ENCODE measurements at regions not wholly inside any gene's neighbourhood (a gene's known extent, or its start where the extent isn't known, plus 50 kb on each side); places are given as distances from the start of the nearest gene placed in this dataset.

DNA sequence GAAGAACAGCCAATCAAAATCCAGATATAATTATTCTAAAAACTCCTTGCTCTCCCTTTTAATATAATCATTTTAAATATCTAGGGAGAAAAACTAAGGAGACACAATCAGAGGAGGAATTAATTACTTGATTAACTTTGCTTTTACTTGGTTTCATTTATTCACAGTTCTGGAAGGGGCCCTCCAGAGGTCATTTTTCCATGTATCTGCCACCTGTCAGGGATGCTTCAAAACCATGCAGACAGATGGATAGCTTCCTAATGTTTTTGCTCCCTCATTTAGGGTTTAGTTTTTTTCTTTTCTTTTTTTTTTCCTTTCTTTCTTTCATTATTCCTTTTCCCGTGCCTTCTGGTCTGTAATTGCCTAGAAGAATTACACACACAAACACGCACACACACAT lies 438.1 kb upstream of the ARPP21 start:
- Histone ChIP-seq H3K36me3 (ENCODE audit: control insufficient read depth, insufficient read depth, low read length) (no peaks in the 10 kb centered on the region), H3K4me3 (ENCODE audit: low read depth, low read length) (no peak overlapping the region), H3K27me3 (ENCODE audit: control insufficient read depth, insufficient read depth, low read length) (no peaks in the 10 kb centered on the region)
- DNase-seq (ENCODE audit: low read depth), result no peak
- TF ChIP-seq, protein P1, sequence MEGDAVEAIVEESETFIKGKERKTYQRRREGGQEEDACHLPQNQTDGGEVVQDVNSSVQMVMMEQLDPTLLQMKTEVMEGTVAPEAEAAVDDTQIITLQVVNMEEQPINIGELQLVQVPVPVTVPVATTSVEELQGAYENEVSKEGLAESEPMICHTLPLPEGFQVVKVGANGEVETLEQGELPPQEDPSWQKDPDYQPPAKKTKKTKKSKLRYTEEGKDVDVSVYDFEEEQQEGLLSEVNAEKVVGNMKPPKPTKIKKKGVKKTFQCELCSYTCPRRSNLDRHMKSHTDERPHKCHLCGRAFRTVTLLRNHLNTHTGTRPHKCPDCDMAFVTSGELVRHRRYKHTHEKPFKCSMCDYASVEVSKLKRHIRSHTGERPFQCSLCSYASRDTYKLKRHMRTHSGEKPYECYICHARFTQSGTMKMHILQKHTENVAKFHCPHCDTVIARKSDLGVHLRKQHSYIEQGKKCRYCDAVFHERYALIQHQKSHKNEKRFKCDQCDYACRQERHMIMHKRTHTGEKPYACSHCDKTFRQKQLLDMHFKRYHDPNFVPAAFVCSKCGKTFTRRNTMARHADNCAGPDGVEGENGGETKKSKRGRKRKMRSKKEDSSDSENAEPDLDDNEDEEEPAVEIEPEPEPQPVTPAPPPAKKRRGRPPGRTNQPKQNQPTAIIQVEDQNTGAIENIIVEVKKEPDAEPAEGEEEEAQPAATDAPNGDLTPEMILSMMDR (IDR thresholded peaks at IDR 0.05; ENCODE audit: insufficient read depth, low read length, poor library complexity, severe bottlenecking), result no peak

DNA sequence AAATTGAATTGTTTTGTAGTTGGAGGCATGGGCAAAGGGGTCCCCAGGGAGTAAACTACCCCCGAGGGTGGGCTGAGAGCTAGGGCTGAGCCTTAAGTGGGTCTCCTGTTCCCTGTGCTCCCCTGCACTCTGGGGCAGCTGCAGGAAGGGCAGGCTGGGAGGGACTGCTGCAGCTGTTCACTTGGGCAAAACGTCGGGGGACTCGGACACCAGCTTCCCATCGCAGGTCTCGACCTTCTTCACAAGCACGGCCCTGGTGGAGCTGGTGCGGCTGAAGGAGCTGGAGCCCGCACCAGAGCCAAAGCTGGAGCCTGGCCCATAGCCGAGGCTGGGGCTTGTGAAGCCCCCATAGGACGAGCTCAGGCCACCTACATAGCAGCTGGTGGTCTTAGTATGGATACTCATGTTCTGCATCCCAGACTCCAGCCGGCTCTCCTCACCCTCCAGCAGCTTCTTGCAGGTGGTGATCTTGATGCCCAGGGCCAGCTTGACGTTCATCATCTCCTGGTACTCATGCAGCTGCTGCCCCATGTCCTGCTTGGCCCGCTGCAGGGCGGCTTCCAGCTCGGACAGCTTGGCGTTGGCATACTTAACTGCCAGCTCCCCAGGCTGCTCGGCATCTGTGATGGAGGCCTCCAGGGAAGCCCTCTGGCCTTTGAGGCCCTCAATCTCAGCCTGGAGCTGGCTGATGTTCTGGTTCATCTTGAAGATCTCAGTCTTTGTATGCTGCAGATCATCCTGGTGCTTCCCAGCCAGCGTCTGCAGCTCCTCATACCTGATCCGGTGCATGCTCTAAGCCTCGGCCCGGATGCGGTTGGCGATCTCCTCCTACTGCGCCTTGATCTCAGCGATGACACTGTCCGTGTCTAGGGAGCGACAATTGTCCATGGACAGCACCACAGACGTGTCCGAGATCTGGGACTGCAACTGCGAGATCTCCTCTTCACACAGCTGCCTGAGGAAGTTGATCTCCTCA lies 423.5 kb upstream of the ARPP21 start:
- TF ChIP-seq, protein P1 (IDR thresholded peaks at IDR 0.05; ENCODE audit: insufficient read depth, low read length, poor library complexity, severe bottlenecking), result no peak
- DNase-seq (ENCODE audit: low read depth), result no peak

DNA sequence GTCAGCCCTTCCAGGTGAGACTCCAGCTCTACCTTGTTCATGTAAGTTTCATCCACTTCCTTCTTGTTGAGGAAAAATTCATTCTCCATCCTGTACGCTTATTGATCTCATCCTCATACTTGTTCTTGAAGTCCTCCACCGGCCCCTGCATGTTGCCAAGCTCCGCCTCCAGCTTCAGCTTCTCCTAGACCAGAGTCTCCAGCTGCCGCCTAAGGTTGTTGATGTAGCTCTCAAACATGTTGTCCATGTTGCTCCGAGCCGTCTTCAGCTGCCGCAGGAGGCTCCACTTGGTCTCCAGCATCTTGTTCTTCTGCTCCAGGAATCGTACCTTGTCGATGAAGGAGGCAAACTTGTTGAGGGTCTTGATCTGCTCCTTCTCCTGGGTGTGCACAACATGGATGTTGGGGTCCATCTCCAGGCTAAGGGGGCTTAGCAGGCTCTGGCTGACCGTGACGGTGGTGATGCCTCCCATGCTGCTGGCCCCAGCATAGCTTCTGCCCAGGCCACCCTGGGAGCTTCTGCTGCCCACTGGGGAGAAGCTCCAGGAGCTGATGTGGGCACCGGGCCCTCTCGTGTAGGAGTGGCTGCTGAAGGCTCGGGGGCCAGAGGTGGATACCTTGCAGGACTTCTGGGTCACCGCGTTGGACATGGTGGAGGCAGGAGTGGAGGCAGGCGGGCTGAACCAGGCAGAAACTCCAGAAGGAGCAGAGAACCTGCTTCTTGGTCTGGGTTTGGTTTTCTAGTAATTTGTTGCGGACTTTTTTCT lies 422.6 kb upstream of the ARPP21 start:
- Histone ChIP-seq H3K27me3 (ENCODE audit: control insufficient read depth, insufficient read depth, low read length) (no peaks in the 10 kb centered on the region), H3K36me3 (ENCODE audit: control insufficient read depth, insufficient read depth, low read length) (no peaks in the 10 kb centered on the region), H3K4me3 (ENCODE audit: low read depth, low read length) (no peak overlapping the region)
- TF ChIP-seq, protein P1 (IDR thresholded peaks at IDR 0.05; ENCODE audit: insufficient read depth, low read length, poor library complexity, severe bottlenecking), result no peak
- no peak for DNase-seq (ENCODE audit: low read depth)

More for the DNA sequence above, 423.5 kb upstream of the ARPP21 start:
- Histone ChIP-seq H3K27me3 (ENCODE audit: control insufficient read depth, insufficient read depth, low read length) (no peaks in the 10 kb centered on the region), H3K36me3 (ENCODE audit: control insufficient read depth, insufficient read depth, low read length) (no peaks in the 10 kb centered on the region), H3K4me3 (ENCODE audit: low read depth, low read length) (no peak overlapping the region)

DNA sequence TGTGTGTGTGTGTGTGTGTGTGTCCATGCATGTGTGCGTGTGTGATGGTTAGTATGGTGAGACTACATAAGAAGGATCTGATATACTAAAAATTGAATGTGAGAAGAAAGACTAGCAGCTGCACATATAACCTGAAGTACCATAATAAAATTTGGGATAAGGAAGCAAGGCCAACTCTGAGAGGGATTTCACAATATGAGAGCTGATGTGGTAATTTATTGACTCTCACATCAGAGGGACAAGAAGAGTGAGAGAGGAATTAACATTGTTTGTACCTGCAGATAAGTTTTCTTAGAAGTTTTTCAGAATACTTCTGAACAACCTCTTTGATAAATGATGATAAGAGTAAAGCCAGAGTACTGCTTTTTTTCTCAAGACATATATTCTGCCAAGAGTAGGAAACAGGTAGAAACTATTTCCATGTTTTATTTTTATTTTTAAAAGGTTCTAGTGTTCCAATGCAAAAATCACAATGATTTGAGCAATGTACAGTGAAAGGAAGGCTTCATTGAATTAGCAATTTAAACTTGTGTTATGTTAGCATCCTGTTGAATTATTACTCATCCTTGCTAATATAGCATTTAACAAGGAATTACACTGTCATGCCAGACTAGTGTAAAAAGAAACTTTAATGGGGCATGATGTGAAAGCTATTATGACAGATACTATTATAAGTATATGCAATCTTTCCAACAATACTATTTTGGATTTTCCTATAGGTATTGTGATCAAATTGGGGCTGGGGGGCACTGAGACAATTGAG lies 415.5 kb upstream of the ARPP21 start:
- Histone ChIP-seq H3K4me3 (ENCODE audit: low read depth, low read length) (no peak overlapping the region), H3K36me3 (ENCODE audit: control insufficient read depth, insufficient read depth, low read length) (no peaks in the 10 kb centered on the region), H3K27me3 (ENCODE audit: control insufficient read depth, insufficient read depth, low read length) (no peaks in the 10 kb centered on the region)
- TF ChIP-seq, protein P1 (IDR thresholded peaks at IDR 0.05; ENCODE audit: insufficient read depth, low read length, poor library complexity, severe bottlenecking), result no peak
- DNase-seq (ENCODE audit: low read depth), result no peak

DNA sequence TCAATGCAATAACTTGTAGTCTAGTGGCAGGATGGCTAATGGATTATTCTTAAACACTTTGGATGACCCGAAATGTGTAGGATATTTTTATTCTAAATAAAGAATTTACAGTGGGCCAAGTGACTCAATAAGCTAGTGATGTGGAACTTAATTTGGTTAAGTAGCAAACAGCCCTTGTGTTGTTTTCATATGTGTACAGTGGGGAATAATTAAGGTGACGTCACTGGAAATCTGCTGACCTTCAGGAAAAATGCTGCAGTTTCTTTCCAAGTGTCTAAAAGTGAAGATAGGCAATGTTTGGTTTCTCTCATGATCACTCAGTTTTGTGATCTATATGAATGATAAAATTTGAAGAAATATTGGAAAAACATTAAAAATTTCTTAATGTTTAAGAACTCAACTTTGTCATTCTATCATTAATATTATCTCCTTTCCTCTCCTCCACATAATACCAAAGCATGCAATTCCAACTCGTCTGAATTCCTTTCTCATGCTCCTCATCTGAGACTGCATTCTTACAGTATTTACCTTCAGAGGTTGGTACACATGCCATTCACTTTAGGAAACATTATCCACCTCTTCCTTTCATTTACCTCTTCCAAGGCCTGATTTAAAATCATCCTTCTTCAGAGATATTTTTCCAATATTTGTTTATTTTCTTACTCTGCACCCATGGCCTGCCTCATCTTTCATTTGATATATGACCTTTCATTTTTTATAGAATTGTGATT lies 414.6 kb upstream of the ARPP21 start:
- H3K36me3 ChIP-seq (ENCODE audit: control insufficient read depth, insufficient read depth, low read length), result no peaks in the 10 kb centered on the region
- TF ChIP-seq, protein P1 (IDR thresholded peaks at IDR 0.05; ENCODE audit: insufficient read depth, low read length, poor library complexity, severe bottlenecking), result no peak
- H3K4me3 ChIP-seq (ENCODE audit: low read depth, low read length), result no peak overlapping the region
- H3K27me3 ChIP-seq (ENCODE audit: control insufficient read depth, insufficient read depth, low read length), result no peaks in the 10 kb centered on the region
- no peak for DNase-seq (ENCODE audit: low read depth)
